ENCODE measurements at regions not wholly inside any gene's neighbourhood (a gene's known extent, or its start where the extent isn't known, plus 50 kb on each side); places are given as distances from the start of the nearest gene placed in this dataset.

DNA sequence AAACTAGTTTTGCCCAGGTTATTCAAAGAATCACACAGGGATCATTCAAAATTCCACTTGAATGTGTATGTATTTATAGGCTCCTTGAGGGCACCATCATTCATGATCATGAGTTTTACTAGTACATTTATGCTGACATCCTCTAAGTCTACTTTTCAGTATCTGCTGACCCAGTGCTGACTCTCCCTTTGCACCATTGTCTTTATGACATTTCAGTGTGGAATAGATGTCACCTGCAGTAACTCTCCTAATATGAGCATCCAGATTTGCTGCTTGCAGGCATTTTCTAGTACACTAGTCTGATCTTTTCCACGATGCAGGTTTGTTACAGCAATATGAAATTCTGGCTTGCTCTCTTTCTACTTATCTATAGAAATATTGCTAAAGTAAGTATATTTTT is 1603.5 kb downstream of the SI start:
- H3K36me3 ChIP-seq, result no peaks in the 10 kb centered on the region
- DNase-seq (no peak), ATAC-seq (ENCODE audit: low FRiP score in 2 of 2) (no peak)
- 81 to 91% methylated on average over 1 of the region's 1 CpG for WGBS, 2 donors
- H3K9me3 ChIP-seq, result no peaks in the 10 kb centered on the region
- no peaks in the 10 kb centered on the region for H3K4me1 ChIP-seq
- H3K27me3 ChIP-seq, result no peaks in the 10 kb centered on the region
- H3K4me3 ChIP-seq, result no peak overlapping the region
- TF ChIP-seq, protein P1, sequence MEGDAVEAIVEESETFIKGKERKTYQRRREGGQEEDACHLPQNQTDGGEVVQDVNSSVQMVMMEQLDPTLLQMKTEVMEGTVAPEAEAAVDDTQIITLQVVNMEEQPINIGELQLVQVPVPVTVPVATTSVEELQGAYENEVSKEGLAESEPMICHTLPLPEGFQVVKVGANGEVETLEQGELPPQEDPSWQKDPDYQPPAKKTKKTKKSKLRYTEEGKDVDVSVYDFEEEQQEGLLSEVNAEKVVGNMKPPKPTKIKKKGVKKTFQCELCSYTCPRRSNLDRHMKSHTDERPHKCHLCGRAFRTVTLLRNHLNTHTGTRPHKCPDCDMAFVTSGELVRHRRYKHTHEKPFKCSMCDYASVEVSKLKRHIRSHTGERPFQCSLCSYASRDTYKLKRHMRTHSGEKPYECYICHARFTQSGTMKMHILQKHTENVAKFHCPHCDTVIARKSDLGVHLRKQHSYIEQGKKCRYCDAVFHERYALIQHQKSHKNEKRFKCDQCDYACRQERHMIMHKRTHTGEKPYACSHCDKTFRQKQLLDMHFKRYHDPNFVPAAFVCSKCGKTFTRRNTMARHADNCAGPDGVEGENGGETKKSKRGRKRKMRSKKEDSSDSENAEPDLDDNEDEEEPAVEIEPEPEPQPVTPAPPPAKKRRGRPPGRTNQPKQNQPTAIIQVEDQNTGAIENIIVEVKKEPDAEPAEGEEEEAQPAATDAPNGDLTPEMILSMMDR (IDR thresholded peaks at IDR 0.05), result no peak
- no peak for TF ChIP-seq POLR2AphosphoS5 (IDR thresholded peaks at IDR 0.05)
- no peak overlapping the region for H3K27ac ChIP-seq

DNA sequence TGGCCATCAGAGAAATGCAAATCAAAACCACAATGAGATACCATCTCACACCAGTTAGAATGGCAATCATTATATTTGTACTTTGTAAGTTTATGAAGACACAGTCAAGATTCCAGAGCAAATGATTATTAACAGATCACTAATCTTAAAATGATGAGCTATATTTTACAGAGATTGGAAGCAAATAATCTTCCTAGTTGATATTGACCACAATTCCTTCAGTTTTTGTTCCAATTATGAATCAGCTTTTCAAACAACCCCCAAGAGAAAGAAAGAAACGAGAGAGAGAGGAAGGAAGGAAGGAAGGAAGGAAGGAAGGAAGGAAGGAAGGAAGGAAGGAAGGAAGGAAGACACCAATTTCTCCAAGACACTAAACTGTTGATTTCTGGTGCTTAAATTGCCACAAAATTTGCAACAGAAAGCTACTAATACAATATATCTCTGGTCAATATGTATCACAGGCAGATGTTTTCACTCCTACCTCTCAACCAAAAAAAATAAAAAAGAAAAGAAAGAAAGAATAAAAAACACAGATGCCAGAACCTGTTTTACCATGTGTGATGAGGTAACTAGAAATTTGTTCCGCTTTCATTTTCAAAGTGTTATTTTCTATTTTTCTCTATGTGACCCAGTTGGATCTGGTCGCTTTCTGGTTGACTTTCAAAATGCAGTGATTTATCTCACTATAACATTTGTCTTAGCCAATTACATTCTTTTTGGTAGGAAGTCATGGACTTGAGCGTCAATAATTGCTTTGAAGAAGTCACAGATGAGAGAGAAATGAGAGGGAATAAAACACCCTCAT is 1609.6 kb downstream of the SI start:
- TF ChIP-seq POLR2AphosphoS5 (IDR thresholded peaks at IDR 0.05), result no peak
- TF ChIP-seq, protein P1 (IDR thresholded peaks at IDR 0.05), result no peak
- TF ChIP-seq POLR2A (IDR thresholded peaks at IDR 0.05), result no peak
- TF ChIP-seq EP300 (IDR thresholded peaks at IDR 0.05), result no peak
- WGBS, 2 donors, result 64 to 77% methylated on average over 4 of the region's 4 CpGs

DNA sequence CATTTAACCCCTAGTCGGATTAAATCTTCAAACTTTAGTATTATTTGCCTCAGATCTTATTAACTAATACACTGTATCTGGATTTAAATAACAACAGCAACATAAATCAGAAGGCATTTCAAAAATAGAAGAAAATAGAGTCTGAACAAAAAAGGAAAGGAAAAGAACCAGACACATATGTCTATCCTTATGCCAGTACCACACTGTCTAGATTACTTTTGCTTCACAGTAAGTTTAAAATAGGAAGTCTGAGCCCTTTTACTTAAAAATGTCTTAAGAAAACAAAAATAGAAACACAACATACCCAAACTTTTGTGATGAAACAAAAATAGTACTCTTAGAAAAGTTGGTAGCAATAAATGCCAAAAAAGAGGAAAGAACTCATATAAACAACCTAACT is 1615.8 kb downstream of the SI start:
- DNase-seq, result no peak
- no peak for TF ChIP-seq POLR2AphosphoS5 (IDR thresholded peaks at IDR 0.05)
- TF ChIP-seq, protein P1 (IDR thresholded peaks at IDR 0.05), result no peak
- no peak for TF ChIP-seq POLR2A (IDR thresholded peaks at IDR 0.05)
- TF ChIP-seq EP300 (IDR thresholded peaks at IDR 0.05), result no peak
- Histone ChIP-seq H3K9me3 (no peaks in the 10 kb centered on the region), H3K4me1 (no peaks in the 10 kb centered on the region), H3K36me3 (no peaks in the 10 kb centered on the region), H3K4me3 (no peak overlapping the region), H3K27ac (no peak overlapping the region), H3K27me3 (no peaks in the 10 kb centered on the region)
- ATAC-seq (ENCODE audit: low FRiP score in 2 of 2), result no peak
- WGBS, 2 donors, result 64 to 72% methylated on average over 1 of the region's 1 CpG

More for the DNA sequence above, 1609.6 kb downstream of the SI start:
- Histone ChIP-seq H3K36me3 (no peaks in the 10 kb centered on the region), H3K9me3 (no peaks in the 10 kb centered on the region), H3K27me3 (no peaks in the 10 kb centered on the region), H3K27ac (no peak overlapping the region), H3K4me1 (no peaks in the 10 kb centered on the region), H3K4me3 (no peak overlapping the region)
- ATAC-seq (ENCODE audit: low FRiP score in 2 of 2) (no peak), DNase-seq (no peak)

DNA sequence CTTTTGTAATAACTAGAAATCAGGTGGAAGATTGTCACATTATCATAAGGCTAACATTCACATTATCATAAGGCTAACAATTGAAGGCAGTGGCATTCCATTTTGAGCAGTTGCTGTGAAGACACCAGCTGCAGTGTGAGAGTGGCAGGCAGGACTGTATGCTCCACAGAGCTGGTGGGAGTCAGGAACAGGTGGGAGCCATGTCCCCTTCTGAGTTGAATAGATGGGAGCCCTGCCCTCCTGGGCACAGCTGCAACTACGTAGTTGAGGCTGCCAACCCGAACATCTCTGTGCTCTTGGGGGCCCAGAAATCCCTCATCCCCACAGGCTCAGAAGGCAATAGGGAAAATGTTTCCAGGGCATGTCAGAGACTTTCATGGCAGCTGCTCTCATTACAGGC is 1627.6 kb downstream of the SI start:
- no peaks in the 10 kb centered on the region for H3K27me3 ChIP-seq
- H3K4me3 ChIP-seq, result no peak overlapping the region
- H3K4me1 ChIP-seq, result no peaks in the 10 kb centered on the region
- no peak for TF ChIP-seq POLR2AphosphoS5 (IDR thresholded peaks at IDR 0.05)
- TF ChIP-seq EP300 (IDR thresholded peaks at IDR 0.05), result no peak
- TF ChIP-seq, protein P1 (IDR thresholded peaks at IDR 0.05), result no peak
- TF ChIP-seq POLR2A (IDR thresholded peaks at IDR 0.05), result no peak
- DNase-seq (no peak), ATAC-seq (ENCODE audit: low FRiP score in 2 of 2) (no peak)
- no peaks in the 10 kb centered on the region for H3K36me3 ChIP-seq
- 88 to 100% methylated on average over 1 to 2 of the region's 2 CpGs for WGBS, 2 donors
- H3K9me3 ChIP-seq, result peaks cover 0 to 4% (median 0%) of the 10 kb centered on the region in 4 donors
- H3K27ac ChIP-seq, result no peak overlapping the region

DNA sequence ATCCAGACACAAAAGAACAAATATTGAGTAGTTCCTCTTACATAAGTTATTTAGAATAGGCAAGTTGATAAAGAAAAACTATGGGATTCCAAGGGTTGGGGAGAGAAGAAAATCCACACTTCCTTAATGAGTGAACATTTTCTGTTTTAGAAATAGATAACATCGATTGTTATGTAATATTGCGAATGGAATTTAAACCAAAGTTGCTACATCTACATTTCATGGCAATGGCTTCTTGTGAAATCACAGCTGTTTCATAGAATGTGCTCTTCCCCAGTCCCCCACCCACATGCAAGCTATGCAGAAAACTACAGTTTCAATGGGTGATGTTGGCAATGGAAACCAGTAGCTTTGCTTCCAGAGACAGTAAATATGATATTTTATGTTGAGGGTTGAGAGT is 1639.5 kb downstream of the SI start:
- no peak overlapping the region for H3K27ac ChIP-seq
- no peak for DNase-seq
- H3K27me3 ChIP-seq, result no peaks in the 10 kb centered on the region
- no peaks in the 10 kb centered on the region for H3K4me1 ChIP-seq
- ATAC-seq (ENCODE audit: low FRiP score in 2 of 2), result no peak
- H3K4me3 ChIP-seq, result no peak overlapping the region
- no peaks in the 10 kb centered on the region for H3K9me3 ChIP-seq
- no peaks in the 10 kb centered on the region for H3K36me3 ChIP-seq
- WGBS, 2 donors, result 84 to 88% methylated on average over 2 of the region's 2 CpGs
- TF ChIP-seq EP300 (IDR thresholded peaks at IDR 0.05) (no peak), POLR2AphosphoS5 (IDR thresholded peaks at IDR 0.05) (no peak), POLR2A (IDR thresholded peaks at IDR 0.05) (no peak)
- TF ChIP-seq, protein P1 (IDR thresholded peaks at IDR 0.05), result no peak
